Spinal cord (tissue), 9 donors: ENCODE measurements at regions not wholly inside any gene's neighbourhood (a gene's known extent, or its start where the extent isn't known, plus 50 kb on each side); places are given as distances from the start of the nearest gene placed in this dataset.

Experiments used
- DNase-seq, 6 donors: peaks; one replicate each; pipeline versions ENCODE4 v3.0.0 to v3.0.0-alpha.2; 2013 to 2015; ENCODE audit warnings: low spot score in 6 of 6, low read depth in 4 of 6
- H3K27ac ChIP-seq: one replicate; pipeline ENCODE4 v1.5.1; 2013; ENCODE audit warnings: low read depth, low read length, control low read depth
- H3K27me3 ChIP-seq: one replicate; pipeline ENCODE4 v1.6.1; 2013; ENCODE audit warnings: low read length; ENCODE audit not compliant: control insufficient read depth, insufficient read depth
- H3K36me3 ChIP-seq: one replicate; pipeline ENCODE4 v1.6.1; 2013; ENCODE audit warnings: low read length; ENCODE audit not compliant: control insufficient read depth, insufficient read depth
- H3K4me1 ChIP-seq: one replicate; pipeline ENCODE4 v1.6.1; 2013; ENCODE audit warnings: low read length; ENCODE audit not compliant: control insufficient read depth, insufficient read depth
- H3K4me3 ChIP-seq: one replicate; pipeline ENCODE4 v1.5.1; 2013; ENCODE audit warnings: low read depth, low read length, control low read depth
- H3K9me3 ChIP-seq: one replicate; pipeline ENCODE4 v1.6.1; 2013; ENCODE audit warnings: low read length; ENCODE audit not compliant: control insufficient read depth, insufficient read depth
- WGBS: methylation state at CpG from one replicate; pipeline ENCODE4 v1.1.5; 2013; ENCODE audit warnings: missing lambda C conversion rate; ENCODE audit not compliant: insufficient coverage; 5-methylcytosine and 5-hydroxymethylcytosine counted together
- donor health status: healthy.

DNA sequence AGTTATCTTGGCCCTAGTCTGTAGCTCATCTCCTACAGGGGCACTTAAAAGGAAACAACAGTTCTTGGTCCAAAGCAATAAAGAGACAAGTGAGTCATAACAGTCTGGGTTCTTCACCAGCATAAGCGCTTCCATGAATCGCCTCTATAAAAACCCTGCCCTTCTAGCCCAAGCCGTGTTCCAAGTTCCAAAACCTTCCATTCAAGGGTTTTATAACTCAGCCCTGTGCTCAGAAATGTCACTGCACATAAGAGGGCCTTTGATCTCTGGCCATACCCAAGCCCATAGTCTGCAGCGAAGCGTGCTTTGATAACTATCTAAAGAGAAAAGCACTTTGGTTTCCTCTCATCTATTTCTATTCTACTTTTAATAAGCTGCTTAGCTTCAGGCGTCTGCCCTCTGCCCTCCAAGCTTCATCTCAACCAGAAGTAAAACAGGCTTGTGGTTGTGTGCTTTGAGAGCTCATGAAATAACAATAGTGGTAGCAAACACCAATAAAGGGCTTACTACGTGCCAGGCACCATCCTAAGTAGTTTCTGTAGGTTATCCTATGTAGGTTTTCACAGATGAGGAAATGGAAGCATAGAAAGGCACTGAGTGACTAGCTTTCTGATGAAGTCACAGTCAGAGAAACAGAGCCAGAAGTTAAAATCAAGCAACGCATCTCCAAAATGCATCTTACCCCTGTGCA lies 64.0 kb upstream of the AKAP13 start:
- peak in 1 of 6 donors; percentile 36 for DNase-seq
- WGBS = 69% methylated on average over 5 of the region's 8 CpGs
- Histone ChIP-seq H3K4me1 (no peaks in the 10 kb centered on the region), H3K9me3 (no peaks in the 10 kb centered on the region), H3K4me3 (no peak overlapping the region), H3K27me3 (no peaks in the 10 kb centered on the region), H3K36me3 (no peaks in the 10 kb centered on the region), H3K27ac (no peak overlapping the region)

GRCh38 chr15:85318048-85318731 lies 62.2 kb upstream of the AKAP13 start:
- no peaks in the 10 kb centered on the region for H3K4me1 ChIP-seq
- no peak overlapping the region for H3K4me3 ChIP-seq
- no peak overlapping the region for H3K27ac ChIP-seq
- WGBS = no CpG with 5 or more reads among the region's 2 CpGs
- H3K9me3 ChIP-seq = peaks cover 3% of the 10 kb centered on the region
- no peaks in the 10 kb centered on the region for H3K27me3 ChIP-seq
- no peaks in the 10 kb centered on the region for H3K36me3 ChIP-seq
- no peak for DNase-seq

- Histone ChIP-seq H3K4me3 (no peak overlapping the region), H3K27ac (no peak overlapping the region), H3K4me1 (no peaks in the 10 kb centered on the region), H3K27me3 (no peaks in the 10 kb centered on the region), H3K36me3 (no peaks in the 10 kb centered on the region), H3K9me3 (peaks cover 3% of the 10 kb centered on the region)
- no CpG with 5 or more reads among the region's 2 CpGs for WGBS
- no peak for DNase-seq
Observed at GRCh38 chr15:85318732-85319076, 61.7 kb upstream of the AKAP13 start.

DNA sequence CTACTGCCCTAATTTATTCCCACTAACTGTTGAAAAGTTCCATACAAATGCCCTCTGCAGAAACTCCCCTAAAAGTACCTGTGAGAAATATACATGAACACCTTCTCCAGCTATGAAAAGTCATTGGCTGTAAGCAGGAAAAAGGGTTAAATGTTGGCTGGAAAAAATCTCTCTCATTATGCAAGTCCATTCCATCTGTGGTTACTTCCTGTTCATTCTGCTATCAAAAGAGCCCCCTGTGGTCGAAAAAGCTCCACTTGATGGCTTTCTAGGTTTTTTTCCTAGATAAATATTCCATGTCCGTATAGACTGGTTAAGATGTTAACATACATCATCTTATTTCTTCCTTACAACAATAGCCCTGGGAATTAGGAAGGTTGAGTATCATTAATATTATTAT lies 56.2 kb upstream of the AKAP13 start:
- Histone ChIP-seq H3K4me3 (no peak overlapping the region), H3K36me3 (no peaks in the 10 kb centered on the region), H3K27me3 (no peaks in the 10 kb centered on the region), H3K9me3 (peaks cover 3% of the 10 kb centered on the region), H3K27ac (no peak overlapping the region), H3K4me1 (no peaks in the 10 kb centered on the region)
- DNase-seq = no peak
- whole genome bisulfite sequencing = no CpG with 5 or more reads among the region's 2 CpGs

DNA sequence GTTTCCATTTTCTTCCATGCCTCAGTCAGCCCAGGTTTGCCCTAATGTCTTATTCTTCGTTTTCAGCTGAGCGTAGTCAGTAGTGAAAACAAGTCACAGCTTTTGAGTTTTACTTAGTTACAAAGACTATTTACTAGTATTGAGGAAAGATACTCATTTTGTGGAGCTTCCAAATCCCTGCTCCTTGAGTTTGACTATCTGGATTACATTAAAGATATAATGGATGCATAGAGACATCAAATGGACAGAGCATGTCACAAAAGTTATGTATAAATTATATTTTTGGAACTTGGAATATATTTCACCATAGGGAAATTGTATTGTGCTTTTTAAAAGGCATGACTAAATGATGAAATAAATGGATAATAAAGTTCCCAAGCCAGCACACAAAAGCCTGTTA lies 54.6 kb upstream of the AKAP13 start:
- Histone ChIP-seq H3K27ac (no peak overlapping the region), H3K4me1 (peaks cover 2% of the 10 kb centered on the region), H3K36me3 (no peaks in the 10 kb centered on the region), H3K27me3 (no peaks in the 10 kb centered on the region), H3K9me3 (peaks cover 3% of the 10 kb centered on the region), H3K4me3 (no peak overlapping the region)
- WGBS = no CpG with 5 or more reads among the region's 2 CpGs
- DNase-seq = no peak

DNA sequence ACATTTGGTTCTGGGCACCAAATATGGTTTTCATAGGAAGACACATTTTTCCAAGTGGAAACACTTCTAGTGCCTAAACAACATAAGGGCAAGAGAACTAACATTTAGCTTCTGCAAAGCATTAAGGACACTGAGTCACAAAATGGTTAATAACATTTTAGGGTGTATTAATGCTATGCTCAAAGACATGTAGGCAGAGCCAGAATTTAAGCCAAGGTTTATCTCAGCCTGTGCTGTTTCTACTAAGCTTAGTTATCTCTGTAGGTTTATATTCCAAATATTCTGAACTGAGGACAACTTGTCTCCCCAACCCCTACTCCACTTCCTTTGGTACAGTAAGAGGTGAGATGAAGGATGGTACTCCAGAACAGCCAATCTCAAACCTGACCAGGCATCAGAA lies 54.1 kb upstream of the AKAP13 start:
- DNase-seq = no peak
- H3K4me3 ChIP-seq = no peak overlapping the region
- no peaks in the 10 kb centered on the region for H3K36me3 ChIP-seq
- no peak overlapping the region for H3K27ac ChIP-seq
- peaks cover 3% of the 10 kb centered on the region for H3K9me3 ChIP-seq
- H3K4me1 ChIP-seq = peaks cover 7% of the 10 kb centered on the region
- no peaks in the 10 kb centered on the region for H3K27me3 ChIP-seq

DNA sequence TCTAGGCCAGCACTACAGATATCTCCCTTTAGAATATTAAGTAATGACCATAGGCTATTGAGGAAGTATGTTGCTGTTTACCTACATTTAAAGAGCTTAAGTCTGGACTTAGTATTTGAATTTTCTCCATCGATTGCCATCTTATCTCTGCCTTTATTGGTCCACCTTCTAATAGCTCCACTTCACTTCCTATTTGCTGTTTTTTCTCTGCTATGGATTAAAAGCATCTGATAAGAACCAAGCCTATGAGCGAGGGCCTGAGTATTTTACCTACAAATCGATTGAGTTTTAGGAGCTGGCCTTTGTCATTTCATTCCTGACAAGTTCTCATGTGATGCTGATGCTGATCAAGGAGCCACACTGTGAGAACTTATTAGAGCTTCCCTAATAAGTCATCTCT lies 52.6 kb upstream of the AKAP13 start:
- DNase-seq = no peak
- H3K27me3 ChIP-seq = no peaks in the 10 kb centered on the region
- no peak overlapping the region for H3K27ac ChIP-seq
- peaks cover 2% of the 10 kb centered on the region for H3K9me3 ChIP-seq
- no peak overlapping the region for H3K4me3 ChIP-seq
- peaks cover 13% of the 10 kb centered on the region for H3K4me1 ChIP-seq
- 100% methylated on average over 1 of the region's 3 CpGs for WGBS
- no peaks in the 10 kb centered on the region for H3K36me3 ChIP-seq

- peak in 3 of 6 donors; percentile 40 to 84 (median 42) for DNase-seq
- Histone ChIP-seq H3K27ac (peak overlapping the region; percentile 83), H3K36me3 (no peaks in the 10 kb centered on the region), H3K4me3 (peak overlapping the region; percentile 43), H3K27me3 (no peaks in the 10 kb centered on the region), H3K9me3 (no peaks in the 10 kb centered on the region), H3K4me1 (peaks cover 13% of the 10 kb centered on the region)
- 34% methylated on average over 11 of the region's 19 CpGs for WGBS
Observed at GRCh38 chr15:85329561-85330422, 50.6 kb upstream of the AKAP13 start.
